Psoas muscle (tissue), 7 donors: ENCODE measurements at regions not wholly inside any gene's neighbourhood (a gene's known extent, or its start where the extent isn't known, plus 50 kb on each side); places are given as distances from the start of the nearest gene placed in this dataset.

Source experiments
- ATAC-seq, 4 donors: fragments of 200-7000 bp; cut with Tn5 transposase; one replicate each; pipeline ENCODE4 v1.9.1; 2020; ENCODE audit warnings: moderate library complexity in 3 of 4, mild to moderate bottlenecking in 2 of 4
- DNase-seq, 2 donors: peaks; one replicate each; pipeline ENCODE4 v3.0.0-alpha.2; 2020
- H3K27ac ChIP-seq: fragments of 200-600 bp; one replicate; pipeline ENCODE4 v1.8.0; 2022
- H3K27me3 ChIP-seq, 3 donors: fragments of 200-600 bp in 1 of 3; one replicate each; pipeline versions ENCODE4 v1.6.1 to v1.8.0; 2013 to 2022; ENCODE audit warnings: low read length in 2 of 3, mild to moderate bottlenecking in 2 of 3, moderate library complexity in 1 of 3; ENCODE audit not compliant: insufficient read depth in 3 of 3
- H3K36me3 ChIP-seq, 2 donors: fragments of 200-600 bp in 1 of 2; one replicate each; pipeline versions ENCODE4 v1.6.1 to v1.8.0; 2013 to 2022; ENCODE audit warnings: low read depth in 1 of 2, mild to moderate bottlenecking in 1 of 2, moderate library complexity in 1 of 2; ENCODE audit not compliant: insufficient read depth in 1 of 2
- H3K4me1 ChIP-seq: fragments of 200-600 bp; one replicate; pipeline ENCODE4 v1.8.0; 2022
- H3K4me3 ChIP-seq: fragments of 200-600 bp; one replicate; pipeline ENCODE4 v1.8.0; 2022; ENCODE audit warnings: mild to moderate bottlenecking
- H3K9me3 ChIP-seq: fragments of 200-600 bp; one replicate; pipeline ENCODE4 v1.8.0; 2022
- WGBS, 3 donors: extraction: QIAGEN DNeasy Blood & Tissue Kit; methylation state at CpG; one replicate each; pipeline versions ENCODE4 v1.1.6 to v1.1.7; 2013; 5-methylcytosine and 5-hydroxymethylcytosine counted together
- intact Hi-C, 2 donors: fragments of 100-400 bp; cut with DNase I; formaldehyde crosslinking; loops; one replicate each; pipeline versions ENCODE4 v1.11.0 to v1.14.2; 2022
- TF ChIP-seq, protein P1 (sequence below): fragments of 200-600 bp; IDR thresholded peaks from one replicate; pipeline ENCODE4 v1.8.0; 2022; ENCODE audit warnings: antibody characterized with exemption
- donor health status: healthy with polysubstance abuse.
- donor health status: DM: no; HTN: no; CAD: no; lungs with moderate emphysema.
- donor health status: Bipolar disorder and iron deficiency.
- donor health status: healthy.
- donor health status: DM: yes; HTN: yes; CAD: no.
- donor health status: DM: no; HTN: no; CAD: no.
- donor health status: DM: yes; HTN: yes; CAD: no.

DNA sequence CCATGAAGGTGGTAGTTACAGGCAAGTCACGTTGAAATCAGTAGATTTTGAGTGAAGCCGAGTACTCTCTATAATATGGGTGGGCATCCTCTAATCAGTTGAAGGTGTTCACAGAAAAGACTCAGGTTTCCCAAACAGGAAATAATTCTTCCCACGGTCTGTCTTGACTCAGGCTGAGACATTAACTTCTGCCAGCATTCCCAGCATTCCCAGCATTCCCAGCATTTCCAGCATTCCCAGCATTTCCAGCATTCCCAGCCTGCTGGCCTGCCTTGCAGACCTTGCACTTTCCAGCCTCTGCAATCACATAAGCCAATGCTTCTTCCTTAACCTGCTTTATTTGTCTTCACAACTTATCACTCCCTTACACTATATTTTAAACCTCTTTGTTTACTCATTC is 542.3 kb upstream of the ROBO2 start:
- Histone ChIP-seq H3K9me3 (peaks cover 3% of the 10 kb centered on the region), H3K27ac (no peak overlapping the region), H3K4me3 (no peak overlapping the region), H3K4me1 (no peaks in the 10 kb centered on the region), H3K36me3 (no peaks in the 10 kb centered on the region), H3K27me3 (no peaks in the 10 kb centered on the region)
- ATAC-seq (no peak), DNase-seq (no peak)
- 56 to 58% (median 58%) methylated on average over 3 of the region's 3 CpGs for WGBS, 3 donors
- intact Hi-C loops: no loop called here
- TF ChIP-seq, protein P1, sequence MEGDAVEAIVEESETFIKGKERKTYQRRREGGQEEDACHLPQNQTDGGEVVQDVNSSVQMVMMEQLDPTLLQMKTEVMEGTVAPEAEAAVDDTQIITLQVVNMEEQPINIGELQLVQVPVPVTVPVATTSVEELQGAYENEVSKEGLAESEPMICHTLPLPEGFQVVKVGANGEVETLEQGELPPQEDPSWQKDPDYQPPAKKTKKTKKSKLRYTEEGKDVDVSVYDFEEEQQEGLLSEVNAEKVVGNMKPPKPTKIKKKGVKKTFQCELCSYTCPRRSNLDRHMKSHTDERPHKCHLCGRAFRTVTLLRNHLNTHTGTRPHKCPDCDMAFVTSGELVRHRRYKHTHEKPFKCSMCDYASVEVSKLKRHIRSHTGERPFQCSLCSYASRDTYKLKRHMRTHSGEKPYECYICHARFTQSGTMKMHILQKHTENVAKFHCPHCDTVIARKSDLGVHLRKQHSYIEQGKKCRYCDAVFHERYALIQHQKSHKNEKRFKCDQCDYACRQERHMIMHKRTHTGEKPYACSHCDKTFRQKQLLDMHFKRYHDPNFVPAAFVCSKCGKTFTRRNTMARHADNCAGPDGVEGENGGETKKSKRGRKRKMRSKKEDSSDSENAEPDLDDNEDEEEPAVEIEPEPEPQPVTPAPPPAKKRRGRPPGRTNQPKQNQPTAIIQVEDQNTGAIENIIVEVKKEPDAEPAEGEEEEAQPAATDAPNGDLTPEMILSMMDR: no peak

DNA sequence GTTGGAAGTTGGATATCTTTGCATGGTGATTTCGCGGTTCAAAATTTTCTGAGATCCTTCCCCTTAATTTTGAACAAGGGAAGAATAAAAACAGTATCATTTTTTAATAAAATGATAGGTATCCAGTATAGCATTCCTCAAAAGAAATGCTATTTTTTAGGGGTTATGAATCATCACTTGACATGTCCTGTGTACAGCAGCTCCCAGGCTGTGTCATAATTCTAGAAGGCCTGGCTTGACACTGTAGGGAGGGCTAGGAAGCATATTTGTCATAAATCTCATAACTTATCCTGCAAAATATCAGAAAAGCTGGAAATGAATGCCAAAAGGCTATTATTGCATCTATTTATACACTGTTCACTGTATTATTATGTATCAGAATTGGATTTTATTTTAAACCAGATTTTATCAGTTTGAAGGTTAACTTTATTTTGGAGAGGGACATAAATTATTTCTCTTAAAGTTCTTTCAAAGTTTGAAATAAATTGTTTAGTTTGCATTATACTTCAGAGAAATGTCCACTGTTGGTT is 539.1 kb upstream of the ROBO2 start:
- no peak overlapping the region for H3K27ac ChIP-seq
- no peak overlapping the region for H3K4me3 ChIP-seq
- no peaks in the 10 kb centered on the region for H3K27me3 ChIP-seq
- no peaks in the 10 kb centered on the region for H3K36me3 ChIP-seq
- no peaks in the 10 kb centered on the region for H3K9me3 ChIP-seq
- H3K4me1 ChIP-seq: no peaks in the 10 kb centered on the region
- no peak for ATAC-seq
- WGBS, 3 donors: 90 to 95% (median 94%) methylated on average over 2 of the region's 2 CpGs
- TF ChIP-seq, protein P1: no peak
- DNase-seq: no peak
- intact Hi-C loops: no loop called here

DNA sequence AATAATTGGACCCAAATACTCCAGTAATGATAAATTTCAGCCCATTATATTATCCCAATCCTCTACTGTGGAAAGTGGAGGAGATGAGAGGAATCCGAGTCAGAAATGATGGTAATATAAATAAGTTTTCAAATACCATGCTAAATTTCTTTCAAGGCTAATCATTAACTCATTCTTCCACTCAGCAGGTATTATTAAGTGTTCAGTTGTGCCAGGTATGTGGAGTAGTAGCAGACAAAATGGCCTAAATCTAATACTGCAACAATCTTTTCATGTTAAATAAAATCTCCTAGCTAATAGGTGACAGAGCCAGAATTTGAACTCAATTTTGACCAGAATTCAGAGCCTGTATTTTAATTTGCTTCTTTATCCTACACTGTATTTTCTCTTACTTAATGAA is 538.6 kb upstream of the ROBO2 start:
- Histone ChIP-seq H3K27ac (no peak overlapping the region), H3K4me1 (no peaks in the 10 kb centered on the region), H3K4me3 (no peak overlapping the region), H3K36me3 (no peaks in the 10 kb centered on the region), H3K9me3 (no peaks in the 10 kb centered on the region), H3K27me3 (no peaks in the 10 kb centered on the region)
- DNase-seq (no peak), ATAC-seq (no peak)
- 54 to 60% (median 59%) methylated on average over 1 of the region's 1 CpG for WGBS, 3 donors
- intact Hi-C loops: no loop called here
- TF ChIP-seq, protein P1: no peak

DNA sequence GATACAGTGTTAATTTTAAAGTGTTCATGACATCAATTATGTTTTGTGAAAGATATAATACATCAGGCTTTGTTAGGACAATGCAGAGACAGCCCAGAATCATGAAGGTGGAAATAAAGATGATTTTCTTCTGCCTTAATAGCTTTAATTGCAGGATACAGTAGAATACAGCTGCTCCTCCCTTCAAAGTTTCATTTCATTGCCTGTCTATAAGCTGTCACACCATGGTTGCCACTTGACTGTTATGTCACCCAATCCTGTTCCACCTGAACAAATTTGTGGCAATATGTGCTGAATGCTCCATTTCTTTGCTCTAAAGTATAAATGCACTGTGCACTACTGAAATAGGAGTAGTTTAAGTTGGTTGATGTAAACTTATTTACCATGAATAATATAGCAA is 537.8 kb upstream of the ROBO2 start:
- H3K27me3 ChIP-seq: no peaks in the 10 kb centered on the region

More for the DNA sequence above, 537.8 kb upstream of the ROBO2 start:
- H3K4me3 ChIP-seq: no peak overlapping the region
- H3K4me1 ChIP-seq: no peaks in the 10 kb centered on the region
- TF ChIP-seq, protein P1: no peak
- H3K27ac ChIP-seq: no peak overlapping the region
- H3K9me3 ChIP-seq: no peaks in the 10 kb centered on the region
- ATAC-seq (no peak), DNase-seq (no peak)
- intact Hi-C loops: no loop called here
- H3K36me3 ChIP-seq: no peaks in the 10 kb centered on the region
